Endodermal cell (in vitro differentiated cells): ENCODE measurements at regions not wholly inside any gene's neighbourhood (a gene's known extent, or its start where the extent isn't known, plus 50 kb on each side); places are given as distances from the start of the nearest gene placed in this dataset.

ENCODE experiments used
- DNase-seq: peaks from one replicate; pipeline ENCODE4 v3.0.0-alpha.2; 2017
- H3K27ac ChIP-seq: 2 replicates; pipeline ENCODE4 v1.5.1; 2013; ENCODE audit warnings: mild to moderate bottlenecking, low read depth, low read length, moderate library complexity
- H3K27me3 ChIP-seq: 2 replicates; pipeline ENCODE4 v1.6.1; 2013; ENCODE audit warnings: mild to moderate bottlenecking, low read length, moderate library complexity; ENCODE audit not compliant: insufficient read depth, control insufficient read depth, poor library complexity, severe bottlenecking
- H3K36me3 ChIP-seq: 2 replicates; pipeline ENCODE4 v1.7.0; 2013; ENCODE audit warnings: mild to moderate bottlenecking, low read length, moderate library complexity; ENCODE audit not compliant: control insufficient read depth, insufficient read depth
- H3K4me1 ChIP-seq: one replicate; pipeline ENCODE4 v1.7.0; 2013; ENCODE audit warnings: low read length; ENCODE audit not compliant: control insufficient read depth, insufficient read depth
- H3K4me3 ChIP-seq: 2 replicates; pipeline ENCODE4 v1.5.1; 2013; ENCODE audit warnings: mild to moderate bottlenecking, low read length, moderate library complexity
- H3K9ac ChIP-seq: 2 replicates; pipeline ENCODE4 v1.6.1; 2013; ENCODE audit warnings: mild to moderate bottlenecking, low read length, moderate library complexity; ENCODE audit not compliant: poor library complexity, severe bottlenecking; ENCODE audit errors: extremely low read depth
- H3K9me3 ChIP-seq: 2 replicates; pipeline ENCODE4 v1.6.1; 2013; ENCODE audit warnings: mild to moderate bottlenecking, low read length, moderate library complexity; ENCODE audit not compliant: control insufficient read depth
- H3K27ac Mint-ChIP-seq: 2 replicates; pipeline ENCODE4 v1.8.0; 2020; ENCODE audit warnings: mixed read lengths
- H3K27me3 Mint-ChIP-seq: 2 replicates; pipeline ENCODE4 v1.8.0; 2021; ENCODE audit warnings: mild to moderate bottlenecking, mixed read lengths; ENCODE audit not compliant: insufficient read depth
- H3K36me3 Mint-ChIP-seq: 2 replicates; pipeline ENCODE4 v1.8.0; 2020; ENCODE audit warnings: low read depth, mixed read lengths
- H3K4me1 Mint-ChIP-seq: 2 replicates; pipeline ENCODE4 v1.8.0; 2020; ENCODE audit warnings: mixed read lengths
- H3K4me3 Mint-ChIP-seq: 2 replicates; pipeline ENCODE4 v1.8.0; 2020; ENCODE audit warnings: mild to moderate bottlenecking, moderate library complexity, mixed read lengths
- H3K9me3 Mint-ChIP-seq: 2 replicates; pipeline ENCODE4 v1.8.0; 2020; ENCODE audit warnings: mild to moderate bottlenecking, mixed read lengths
- CTCF ChIP-seq: fragments of 200-600 bp; sonication (generic); conservative IDR thresholded peaks from 2 replicates; pipeline ENCODE4 v1.5.0; 2021; ENCODE audit warnings: antibody characterized with exemption, mild to moderate bottlenecking
- WGBS, 2 experiments: methylation state at CpG; one replicate each; pipeline versions ENCODE4 v1.1.5 to v1.1.7; 2013; ENCODE audit warnings: missing lambda C conversion rate in 2 of 2, mixed read lengths in 1 of 2; ENCODE audit not compliant: insufficient coverage in 1 of 2, insufficient read length in 1 of 2; 5-methylcytosine and 5-hydroxymethylcytosine counted together

- no peaks in the 10 kb centered on the region for H3K36me3 Mint-ChIP-seq
- TF ChIP-seq CTCF = no peak
- Histone ChIP-seq H3K4me1 (no peaks in the 10 kb centered on the region), H3K9me3 (no peaks in the 10 kb centered on the region), H3K27ac (no peak overlapping the region), H3K9ac (no peak overlapping the region), H3K4me3 (no peak overlapping the region), H3K27me3 (no peaks in the 10 kb centered on the region), H3K36me3 (no peaks in the 10 kb centered on the region)
- no peak overlapping the region for H3K4me3 Mint-ChIP-seq
- no peak overlapping the region for H3K27ac Mint-ChIP-seq
- DNase-seq = no peak
- no peaks in the 10 kb centered on the region for H3K9me3 Mint-ChIP-seq
- no peaks in the 10 kb centered on the region for H3K27me3 Mint-ChIP-seq
- no peaks in the 10 kb centered on the region for H3K4me1 Mint-ChIP-seq
These were observed 167.0 kb upstream of the RHOBTB1 start for GRCh38 chr10:61110936-61111335.

- Histone ChIP-seq H3K36me3 (no peaks in the 10 kb centered on the region), H3K27me3 (no peaks in the 10 kb centered on the region), H3K27ac (no peak overlapping the region), H3K4me1 (no peaks in the 10 kb centered on the region), H3K9me3 (no peaks in the 10 kb centered on the region), H3K4me3 (no peak overlapping the region), H3K9ac (no peak overlapping the region)
- Mint-ChIP-seq H3K27me3 (no peaks in the 10 kb centered on the region), H3K4me1 (no peaks in the 10 kb centered on the region), H3K36me3 (no peaks in the 10 kb centered on the region), H3K9me3 (no peaks in the 10 kb centered on the region), H3K4me3 (no peak overlapping the region), H3K27ac (no peak overlapping the region)
- no peak for DNase-seq
- WGBS, 2 experiments = 100% methylated on average over 1 of the region's 1 CpG; no CpG with 5 or more reads in 1 of the 2 experiments
- TF ChIP-seq CTCF = no peak
These were observed 166.3 kb upstream of the RHOBTB1 start for GRCh38 chr10:61110188-61110844.

- H3K36me3 ChIP-seq = no peaks in the 10 kb centered on the region
- Mint-ChIP-seq H3K9me3 (no peaks in the 10 kb centered on the region), H3K36me3 (no peaks in the 10 kb centered on the region), H3K4me3 (no peak overlapping the region), H3K4me1 (no peaks in the 10 kb centered on the region), H3K27me3 (no peaks in the 10 kb centered on the region), H3K27ac (no peak overlapping the region)
- H3K27ac ChIP-seq = no peak overlapping the region
- no peak overlapping the region for H3K9ac ChIP-seq
- no peaks in the 10 kb centered on the region for H3K4me1 ChIP-seq
- WGBS, 2 experiments = 95 to 100% methylated on average over 1 to 3 of the region's 3 CpGs
- no peaks in the 10 kb centered on the region for H3K27me3 ChIP-seq
- DNase-seq = no peak
- no peak for TF ChIP-seq CTCF
- H3K9me3 ChIP-seq = no peaks in the 10 kb centered on the region
- no peak overlapping the region for H3K4me3 ChIP-seq
These were observed 164.9 kb upstream of the RHOBTB1 start for GRCh38 chr10:61108915-61109314.
